DMS153 treated with DMSO at 0.1 percent for 48 hours (cell line): ENCODE measurements at regions not wholly inside any gene's neighbourhood (a gene's known extent, or its start where the extent isn't known, plus 50 kb on each side); places are given as distances from the start of the nearest gene placed in this dataset.
A peak's percentile ranks its signal among the peaks of the same experiment; 100 is the strongest.

ENCODE experiments used
- DNase-seq: peaks from one replicate; lab custom pipeline; 2025; ENCODE audit not compliant: unreplicated experiment; lab: John Stamatoyannopoulos, UW

DNA sequence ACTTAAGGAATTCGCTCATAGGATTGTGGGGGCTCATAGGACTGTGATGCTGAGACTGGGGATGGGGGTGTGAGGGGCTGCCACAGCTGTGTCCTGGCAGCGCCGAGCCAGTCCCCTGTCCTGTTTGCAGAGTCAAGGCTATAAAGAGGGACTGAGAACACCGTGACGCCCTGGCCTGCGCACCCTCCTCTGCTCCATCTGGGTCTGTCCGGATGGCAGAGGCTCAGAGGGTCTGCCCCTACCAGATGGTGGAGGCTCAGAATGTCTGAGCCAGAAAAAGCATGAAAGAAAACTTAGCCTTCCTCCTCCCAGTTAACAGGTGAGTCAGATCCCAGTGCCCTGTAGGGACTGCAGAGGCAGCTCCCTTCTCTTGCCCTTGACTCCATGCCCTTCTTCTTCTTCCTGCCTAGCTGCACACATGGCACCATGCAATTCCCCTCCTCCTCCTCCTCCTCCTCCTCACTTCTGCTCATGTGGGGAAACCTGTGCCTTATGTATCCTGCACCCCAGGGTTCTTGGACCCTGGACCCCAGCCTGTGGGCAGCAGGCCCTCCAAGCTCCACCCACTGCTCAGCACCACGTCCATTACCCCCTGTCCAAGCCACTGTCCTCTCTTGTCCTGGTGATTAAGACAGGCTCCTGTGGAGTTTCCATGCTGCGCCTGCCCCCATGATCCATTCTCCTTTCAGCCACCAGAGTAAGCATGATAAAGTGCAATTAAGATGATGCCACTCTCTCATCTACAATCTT, 410.0 kb upstream of the SULF2 start:
- DNase-seq: no peak

DNA sequence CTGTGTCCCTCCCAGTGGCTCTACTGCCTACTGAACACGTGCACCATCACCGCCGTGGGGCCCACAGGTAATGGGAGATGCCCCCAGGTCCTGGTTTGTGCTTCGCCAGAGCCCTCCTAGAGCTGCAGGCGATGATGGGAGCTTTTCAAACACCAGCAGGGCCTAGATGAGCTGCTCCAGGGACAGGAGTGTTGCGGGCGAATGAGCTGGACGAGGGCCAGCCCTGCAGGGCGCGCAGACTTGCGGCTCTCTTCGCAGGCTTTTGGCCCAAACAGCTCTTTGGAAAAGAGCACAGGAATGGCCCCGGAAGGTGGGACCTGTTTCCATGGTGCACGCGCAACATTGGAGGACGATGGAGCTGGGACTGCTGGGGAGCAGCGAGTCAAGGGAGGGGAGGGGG, 409.3 kb upstream of the SULF2 start:
- no peak for DNase-seq

DNA sequence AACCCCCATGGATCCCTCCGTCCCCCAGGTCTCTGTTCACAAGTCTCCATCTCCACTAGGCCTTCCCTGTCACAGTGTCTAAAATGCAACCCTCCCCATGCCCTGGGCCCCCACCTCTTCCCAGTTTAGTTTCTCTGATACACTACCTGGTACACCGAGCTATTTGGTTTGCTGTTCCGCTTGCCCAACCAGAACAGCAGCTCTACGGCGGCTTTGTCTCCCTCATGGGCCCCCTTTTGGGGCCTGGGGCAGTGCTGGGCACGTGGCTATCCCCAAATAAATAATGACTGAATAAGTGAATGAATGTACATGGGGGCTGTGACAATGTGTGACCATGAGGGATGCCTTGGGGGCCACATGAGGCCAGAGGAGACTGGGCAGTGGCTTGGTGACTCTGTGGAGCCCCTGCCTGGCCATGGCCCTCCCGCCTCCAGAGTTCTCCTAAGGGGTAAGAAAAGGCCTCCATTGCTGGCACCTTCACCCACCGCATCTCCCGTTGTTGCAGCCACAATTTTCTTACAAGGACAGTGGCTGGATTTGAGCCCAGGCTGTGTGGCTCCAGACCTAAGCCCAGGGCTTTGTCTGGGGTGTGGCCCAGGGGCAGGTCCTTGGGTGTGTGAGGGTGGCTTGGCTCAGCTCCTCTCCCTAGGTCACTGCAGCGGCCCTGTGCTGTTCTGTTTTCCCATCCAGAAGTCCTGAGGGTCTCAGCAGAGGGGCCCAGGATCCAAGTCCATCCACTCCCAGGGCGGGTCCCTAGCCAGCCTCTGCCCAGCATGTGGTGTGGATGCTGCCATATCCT, 408.5 kb upstream of the SULF2 start:
- no peak for DNase-seq

DNA sequence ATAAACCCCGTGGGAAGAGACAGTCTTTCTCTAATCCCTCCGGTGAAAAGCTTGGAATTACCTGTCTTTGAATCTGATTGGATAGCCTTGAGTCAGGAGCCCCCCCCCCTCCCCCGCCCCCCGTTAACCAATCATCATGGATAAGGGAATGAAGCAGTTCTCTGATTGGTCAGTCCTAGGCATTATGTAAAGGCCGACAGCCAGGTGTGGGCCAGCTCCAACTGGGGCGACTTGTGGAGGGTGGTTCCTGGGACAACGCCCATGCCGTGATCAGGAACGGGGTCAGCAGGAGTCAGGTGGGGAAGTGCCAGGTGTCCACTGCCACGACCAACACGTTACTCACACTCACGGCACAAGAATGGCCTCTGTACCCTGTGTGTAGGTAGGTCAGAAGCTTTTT, 406.8 kb upstream of the SULF2 start:
- DNase-seq: no peak

DNA sequence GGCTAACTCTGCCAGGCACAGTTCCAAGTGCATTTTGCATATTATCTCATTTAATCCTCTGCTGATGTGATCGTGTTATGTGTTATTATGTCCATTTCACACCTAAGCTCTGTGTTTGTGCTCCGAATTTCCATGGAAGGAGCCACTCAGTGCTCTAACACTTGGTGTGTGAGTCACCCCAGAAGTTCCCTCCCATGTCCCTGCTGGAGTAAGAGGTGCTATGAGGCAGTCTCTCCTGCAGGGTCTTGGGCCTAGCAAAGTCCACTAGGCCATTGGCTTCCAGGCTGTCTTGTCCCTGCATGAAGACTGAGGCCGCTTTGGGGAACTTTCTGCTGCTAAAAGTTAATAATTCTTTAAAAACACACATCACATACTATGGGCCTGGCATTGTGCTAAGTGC, 405.9 kb upstream of the SULF2 start:
- DNase-seq: no peak

DNA sequence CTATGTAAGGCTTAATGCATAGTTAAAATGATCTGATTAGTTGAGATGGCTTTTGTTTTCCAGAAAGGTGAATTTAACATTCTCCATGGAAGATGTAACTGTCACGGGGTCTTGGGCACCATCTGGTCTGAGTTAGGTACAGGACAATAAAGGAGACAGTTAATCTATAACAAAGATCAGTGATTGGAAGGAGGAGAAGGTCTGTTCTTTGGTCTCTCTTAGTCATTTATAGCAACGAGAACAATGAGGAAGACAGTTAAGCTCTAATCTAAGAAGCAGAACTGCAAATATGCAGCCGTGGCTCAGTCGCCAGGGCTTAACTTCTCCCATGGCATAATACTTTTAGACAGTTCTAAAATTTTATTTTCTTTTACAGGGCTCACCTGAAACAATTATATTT, 405.5 kb upstream of the SULF2 start:
- DNase-seq: no peak

DNA sequence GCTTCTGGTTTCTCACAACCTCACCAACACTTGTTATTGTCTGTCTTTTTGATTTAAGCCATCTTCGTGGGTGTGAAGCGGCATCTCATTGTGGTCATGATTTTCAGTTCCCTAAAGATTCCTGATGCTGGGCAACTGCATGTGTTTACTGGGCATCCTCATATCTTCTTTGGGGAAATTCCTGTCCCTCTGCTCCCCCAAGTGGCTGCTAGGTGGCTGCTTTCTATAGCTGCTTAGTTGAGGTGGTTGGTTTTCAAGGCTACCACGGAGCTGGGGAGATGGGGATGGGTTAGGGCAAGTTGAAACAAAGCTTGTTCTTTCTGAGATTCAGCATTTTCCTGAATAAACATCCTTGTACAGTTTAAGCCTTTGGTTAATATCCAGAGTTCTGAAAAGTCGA, 403.9 kb upstream of the SULF2 start:
- DNase-seq: no peak

DNA sequence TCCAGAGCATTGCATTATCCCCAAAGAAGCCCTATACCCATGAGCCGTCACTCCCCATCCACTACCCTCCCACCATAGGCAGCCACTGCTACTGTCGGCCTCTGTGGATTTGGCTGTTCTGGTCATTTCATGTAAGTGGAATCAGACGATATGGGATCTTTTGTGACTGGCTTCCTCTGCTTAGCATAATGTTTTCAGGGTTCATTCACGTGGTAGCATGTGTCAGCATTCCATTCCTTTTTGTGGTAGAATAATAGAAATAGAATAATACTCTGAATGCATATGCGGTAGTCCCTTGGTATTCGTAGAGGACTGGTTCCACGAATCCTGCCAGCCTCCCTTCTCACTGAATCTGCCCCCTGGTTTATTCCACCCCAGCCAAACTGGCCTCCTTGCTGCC, 402.6 kb upstream of the SULF2 start:
- DNase-seq: no peak

DNA sequence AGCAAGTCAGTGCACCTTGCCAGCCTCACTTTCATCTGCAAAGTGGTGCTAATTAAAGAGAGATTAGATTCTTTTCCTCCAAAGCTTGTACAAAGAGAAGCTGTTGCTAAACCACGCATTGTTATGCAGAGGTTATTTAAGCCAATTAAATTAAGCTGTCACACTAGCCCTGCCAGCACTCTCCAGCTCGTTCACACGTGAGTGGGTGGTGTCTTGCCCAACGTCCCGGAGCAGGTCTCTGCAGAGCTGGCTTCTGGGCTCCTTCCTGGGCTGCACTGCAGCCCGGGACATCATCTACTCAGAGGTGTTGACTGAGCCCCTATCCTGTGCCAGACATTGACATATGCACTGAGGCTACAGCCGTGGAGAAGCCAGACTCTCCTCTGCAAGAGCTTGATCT, 401.6 kb upstream of the SULF2 start:
- no peak for DNase-seq

DNA sequence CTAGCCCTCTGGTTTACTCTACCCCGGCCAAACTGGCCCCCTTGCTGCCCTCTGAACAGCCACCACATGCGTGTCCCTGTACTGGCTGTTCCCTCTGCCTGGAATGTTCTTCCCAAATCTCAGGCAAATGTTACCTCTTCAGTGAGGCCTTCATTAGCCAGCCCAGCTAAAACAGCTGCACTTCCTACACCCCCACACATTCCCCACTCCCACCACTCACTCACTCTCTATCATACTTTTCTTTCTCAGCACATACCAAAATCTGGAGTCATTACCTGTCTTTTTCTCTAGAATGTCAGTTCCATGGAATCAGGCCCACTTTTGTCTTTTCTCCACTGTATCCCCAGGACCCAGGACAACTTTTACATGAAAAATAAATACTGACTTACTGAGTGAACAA, 401.2 kb upstream of the SULF2 start:
- DNase-seq: no peak

DNA sequence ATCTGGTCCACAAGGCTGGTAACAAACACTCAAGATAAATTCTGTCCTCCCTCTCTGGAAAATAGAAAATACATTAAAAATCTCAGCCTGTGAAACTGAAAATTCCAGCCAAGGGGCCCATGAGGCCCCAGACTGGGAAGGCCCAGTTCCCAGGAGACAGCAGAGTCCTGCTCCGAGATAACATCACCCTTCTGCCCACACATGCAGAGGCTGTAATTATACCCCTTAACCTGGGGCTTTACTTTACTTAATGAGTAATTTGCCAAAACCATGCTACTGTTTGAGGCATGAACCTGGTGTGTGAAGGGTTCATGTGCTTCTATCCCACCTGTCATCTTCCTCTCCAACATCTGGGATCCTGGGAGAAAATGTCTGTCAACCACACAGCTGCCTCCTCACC, 398.9 kb upstream of the SULF2 start:
- DNase-seq: no peak

DNA sequence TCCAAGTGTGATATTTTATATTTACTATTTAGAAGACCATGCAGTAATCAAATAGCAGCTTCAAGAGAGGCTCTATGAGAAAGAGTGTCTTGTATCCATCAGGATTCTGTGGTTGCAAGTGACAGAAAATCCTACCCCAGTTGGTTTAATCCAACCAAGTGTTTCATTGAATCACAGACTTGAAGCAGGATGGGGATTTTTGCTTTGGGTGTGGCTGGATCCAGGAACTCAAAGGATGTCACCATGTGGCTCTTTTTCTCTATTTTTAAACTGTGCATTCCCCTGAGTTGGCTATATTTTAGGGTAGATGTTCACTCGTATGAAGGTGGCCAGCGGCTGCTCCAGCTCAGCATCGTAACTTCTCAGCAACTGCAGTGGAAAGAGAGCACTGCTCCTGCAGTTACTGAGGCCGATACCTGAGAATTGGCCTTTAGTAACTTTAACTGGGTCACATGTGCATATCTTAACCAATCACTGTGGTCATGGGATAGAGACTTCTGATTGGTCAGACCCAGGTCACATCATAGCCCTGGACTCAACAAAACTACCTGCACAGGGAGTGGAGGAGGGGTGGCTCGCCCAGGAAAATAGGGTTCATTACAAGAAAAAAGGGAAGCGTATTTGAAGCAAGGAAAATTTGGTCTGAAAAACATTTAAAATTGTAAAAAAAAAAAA, 396.1 kb upstream of the SULF2 start:
- no peak for DNase-seq

DNA sequence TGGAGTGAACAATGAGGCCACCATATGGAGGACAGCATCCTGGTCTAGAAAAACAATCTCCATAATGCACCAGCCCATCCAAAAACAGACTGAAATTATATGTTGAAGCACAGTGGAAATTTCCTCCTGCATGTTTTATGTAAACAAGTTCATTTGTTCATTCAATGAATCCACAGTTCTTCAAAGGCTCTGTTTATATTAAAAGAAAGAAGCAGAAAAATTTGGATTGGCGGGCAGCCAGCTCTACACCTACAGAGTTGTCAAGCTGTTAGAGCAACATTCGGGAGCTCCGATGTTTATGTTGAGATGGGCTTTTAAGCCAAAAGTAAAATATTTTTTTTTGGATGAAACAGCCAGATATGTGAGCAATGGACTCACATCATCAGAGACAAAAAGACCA, 395.3 kb upstream of the SULF2 start:
- DNase-seq: peak; percentile 48

DNA sequence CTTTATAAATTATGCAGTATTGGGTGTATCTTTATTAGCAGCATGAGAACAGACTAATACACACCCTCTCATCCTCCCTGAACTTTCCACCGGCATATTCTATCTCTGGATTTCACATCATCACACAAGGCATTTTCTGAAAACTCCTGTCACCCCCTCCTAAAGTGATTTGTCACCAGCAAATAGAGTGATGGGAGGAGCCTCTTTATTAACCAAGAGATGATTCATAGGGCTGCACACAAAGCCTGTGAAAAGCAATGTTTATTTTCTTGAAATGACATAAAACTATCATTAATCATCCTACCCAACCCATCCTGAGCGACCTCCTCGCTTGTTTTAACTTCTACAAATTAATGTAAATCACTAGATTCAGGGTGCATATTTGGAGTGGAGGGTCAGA, 394.7 kb upstream of the SULF2 start:
- DNase-seq: peak; percentile 33

DNA sequence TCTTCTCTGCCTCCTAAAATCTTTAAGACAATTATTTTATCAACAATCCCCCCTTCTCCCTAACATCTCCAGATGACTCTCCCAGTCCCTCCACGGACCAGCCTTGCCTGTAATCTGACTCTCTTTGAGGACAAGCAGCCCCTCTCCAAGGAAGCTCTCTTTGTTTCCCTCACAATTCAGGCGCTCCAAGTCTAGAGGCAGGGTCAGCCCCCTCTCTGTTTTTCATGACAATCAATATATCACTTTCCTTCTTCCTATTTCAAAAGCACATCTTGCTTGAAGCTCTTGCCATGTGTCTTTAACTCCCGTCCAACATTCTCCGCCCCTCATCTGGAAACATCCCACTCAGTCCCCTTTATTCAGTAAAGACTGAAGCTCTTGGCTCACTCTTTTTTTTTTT, 393.4 kb upstream of the SULF2 start:
- DNase-seq: no peak

DNA sequence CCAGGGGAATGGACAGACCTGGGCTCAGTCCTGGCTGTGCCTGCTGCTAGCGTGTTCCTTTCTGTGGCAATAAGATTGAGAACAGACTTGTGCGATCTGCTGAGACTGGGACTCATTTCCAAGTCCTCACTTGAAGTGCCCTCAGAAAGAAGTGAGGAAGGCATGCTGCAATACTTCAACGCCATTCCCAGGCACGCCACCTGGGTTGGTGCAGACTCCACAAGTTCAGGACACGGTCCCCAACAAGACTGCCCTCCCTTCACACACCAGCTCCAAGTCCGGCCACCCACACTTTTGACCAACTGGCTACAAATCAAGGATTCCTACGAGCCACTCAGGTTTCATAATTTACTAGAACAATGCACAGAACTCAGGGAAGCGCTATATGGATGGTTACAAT, 391.8 kb upstream of the SULF2 start:
- no peak for DNase-seq

DNA sequence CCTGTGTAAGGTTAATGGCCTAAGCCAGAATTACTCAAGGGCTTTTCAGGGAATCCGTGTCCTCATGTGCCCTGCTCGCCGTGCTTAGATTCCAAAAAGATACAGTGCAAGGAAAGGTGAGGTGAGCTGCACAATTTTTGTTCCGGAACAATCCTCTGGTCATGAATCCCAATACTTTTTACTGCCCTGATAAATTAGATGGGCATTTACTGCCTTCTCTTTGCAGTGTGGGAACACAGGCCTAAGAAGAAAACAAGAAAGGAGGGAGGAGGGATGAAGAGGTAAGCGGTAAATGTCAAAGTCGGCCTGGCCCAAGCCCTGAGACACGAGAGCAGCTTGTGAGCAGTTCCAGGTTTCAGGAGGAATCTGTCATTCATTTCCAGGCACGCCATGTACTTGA, 390.9 kb upstream of the SULF2 start:
- no peak for DNase-seq

DNA sequence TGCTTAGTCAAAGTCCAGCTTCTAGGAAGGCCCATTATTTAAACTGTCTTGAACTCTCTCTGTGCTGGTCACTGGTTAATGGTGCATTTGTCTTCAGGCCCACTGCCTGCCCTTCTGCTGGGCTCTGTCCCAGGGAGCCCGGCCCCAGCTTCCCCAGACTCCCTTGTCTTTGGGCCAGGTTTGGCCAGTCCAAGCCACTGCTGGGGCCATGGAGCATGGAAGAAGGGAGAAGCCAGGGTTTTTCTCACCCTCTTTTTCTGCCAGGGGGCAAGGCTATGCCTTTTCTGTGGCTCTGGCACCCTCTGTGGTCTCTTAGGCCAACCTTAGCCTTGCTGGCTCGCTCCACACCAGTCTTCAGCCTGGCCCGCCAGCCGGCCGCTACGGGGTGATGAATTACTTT, 390.0 kb upstream of the SULF2 start:
- no peak for DNase-seq

DNA sequence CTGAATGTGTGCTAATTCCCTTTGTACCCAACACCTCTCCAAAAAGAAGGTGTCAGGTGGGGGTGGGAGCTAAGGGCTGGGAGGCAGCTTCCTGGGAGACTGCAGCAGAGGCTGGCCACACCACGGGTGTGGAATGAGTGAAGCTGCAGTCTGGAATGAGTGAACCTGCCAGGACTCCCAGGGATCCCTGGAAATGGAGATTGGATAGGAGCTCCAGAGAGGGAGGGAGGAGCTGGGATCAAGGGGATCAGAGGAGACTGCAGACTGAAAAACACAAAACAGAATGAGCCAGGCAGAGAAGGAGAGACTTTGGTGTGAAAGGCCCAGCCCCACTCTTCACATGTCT, 387.0 kb upstream of the SULF2 start:
- DNase-seq: no peak

DNA sequence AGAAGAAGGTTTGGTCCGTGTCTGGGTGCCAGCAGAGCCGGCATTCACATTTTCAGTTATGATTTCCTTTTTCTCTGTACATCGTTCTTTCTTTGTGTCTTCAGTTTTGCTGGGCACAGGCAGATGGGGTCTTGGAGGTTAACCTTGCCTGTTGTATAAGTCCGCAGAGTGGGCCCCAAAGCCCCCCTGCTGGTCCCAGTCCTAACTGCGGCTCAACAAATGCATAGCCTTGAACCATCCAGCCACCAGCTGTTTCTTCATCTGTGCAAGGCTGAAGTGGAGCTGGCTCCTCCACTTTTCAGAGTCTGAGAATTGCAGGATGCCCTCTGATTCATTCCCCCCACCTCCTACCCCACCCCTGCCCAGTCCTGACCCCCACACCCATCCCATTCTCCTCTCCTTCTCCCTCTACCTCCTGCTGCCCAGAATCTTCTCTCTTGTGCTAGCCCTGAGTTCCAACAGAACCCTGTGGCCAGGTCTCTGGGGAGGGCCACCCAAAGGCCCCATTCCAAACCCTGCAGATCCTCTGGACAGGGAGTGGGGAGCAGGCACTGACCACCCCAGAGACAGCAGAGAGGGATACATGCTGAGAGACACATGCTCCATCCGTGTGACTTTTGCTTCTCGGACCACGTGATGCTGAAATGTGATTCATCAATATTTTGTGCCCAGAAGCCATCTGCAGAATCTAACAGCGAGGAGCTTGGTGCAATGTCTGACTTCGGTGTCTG, 386.5 kb upstream of the SULF2 start:
- no peak for DNase-seq

DNA sequence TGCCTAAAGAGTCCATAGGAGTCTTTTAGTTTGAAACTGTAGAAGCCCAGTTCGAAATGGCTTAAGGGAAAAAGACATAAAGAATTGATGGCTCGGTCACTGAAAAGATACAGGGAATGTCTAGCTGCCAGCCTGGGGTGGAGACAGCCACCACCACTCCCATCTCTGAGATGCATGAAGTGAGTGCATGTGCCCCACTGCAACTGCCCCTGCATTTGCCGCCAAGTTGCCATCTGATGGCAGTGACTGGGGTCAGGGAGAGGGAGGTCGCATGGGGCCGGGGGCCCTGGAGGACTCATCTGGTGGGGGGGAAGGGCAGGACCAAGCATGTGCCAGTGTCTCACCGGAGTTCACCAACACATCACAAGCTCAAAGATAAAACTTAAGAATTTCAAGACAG, 385.8 kb upstream of the SULF2 start:
- no peak for DNase-seq

DNA sequence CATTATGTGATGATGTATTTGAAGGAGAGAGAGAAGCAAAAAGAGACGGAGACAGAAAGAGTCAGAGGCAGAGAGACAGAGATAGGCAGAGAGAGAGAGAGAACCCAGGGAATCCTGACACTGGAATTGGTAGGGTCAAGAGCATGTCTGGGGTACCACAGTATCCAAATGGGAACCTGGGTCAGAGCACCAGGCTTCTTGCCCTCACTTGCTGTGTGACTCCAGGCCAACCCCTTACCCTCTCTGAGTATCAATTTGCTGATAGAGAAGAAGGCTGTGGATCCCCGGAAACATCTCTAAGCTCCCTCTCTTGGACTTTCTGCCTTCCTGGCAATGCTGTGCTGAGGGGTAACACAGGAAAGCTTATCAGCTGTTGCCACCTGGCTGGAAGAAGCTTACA, 385.3 kb upstream of the SULF2 start:
- no peak for DNase-seq
